ENCODE measurements at regions not wholly inside any gene's neighbourhood (a gene's known extent, or its start where the extent isn't known, plus 50 kb on each side); places are given as distances from the start of the nearest gene placed in this dataset.

DNA sequence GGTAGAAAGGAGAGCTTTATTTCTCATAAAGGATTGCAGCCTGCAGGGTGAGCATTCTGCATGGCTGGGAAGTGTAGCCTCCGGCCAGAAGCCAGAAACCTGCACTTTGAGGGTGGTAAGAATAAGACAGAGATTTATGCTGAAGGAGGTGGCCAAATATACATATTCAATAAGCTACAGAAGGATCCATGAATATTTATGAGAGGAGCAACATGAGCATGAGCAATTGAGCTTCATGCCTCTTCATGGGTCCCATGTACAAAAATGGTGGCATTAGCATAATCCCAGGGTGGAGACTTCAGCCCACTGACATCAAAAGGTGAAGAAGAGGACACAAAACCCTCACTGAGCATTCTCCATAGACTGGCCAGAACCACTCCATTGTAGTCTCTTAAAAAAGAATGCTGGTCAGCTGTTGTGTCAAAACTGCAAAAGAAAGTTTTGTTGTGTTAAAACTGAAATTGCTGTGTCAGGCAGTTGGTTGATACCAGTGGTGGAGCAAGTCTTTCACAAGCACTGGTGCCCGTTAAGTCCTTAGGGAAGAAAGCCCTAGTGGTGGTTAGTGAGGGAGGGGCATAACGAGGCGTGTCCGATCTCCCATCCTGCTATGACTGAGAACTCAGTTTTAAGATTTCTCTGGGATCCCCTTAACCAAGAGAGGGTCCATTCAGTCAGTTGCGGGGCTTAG, 160.8 kb upstream of the MAP1B start:
- Histone ChIP-seq H2BK120ac (ENCODE audit: low read depth, low read length) (no peak overlapping the region), H2AFZ (ENCODE audit: low read length) (no peak overlapping the region), H4K91ac (ENCODE audit: low read depth, low read length, poor library complexity) (no peak overlapping the region), H3K79me1 (ENCODE audit: low read depth, low read length) (no peaks in the 10 kb centered on the region), H3K27me3 (ENCODE audit: control insufficient read depth in 3 of 3, insufficient read depth in 3 of 3, low read depth in 1 of 3, low read length in 3 of 3) (no peaks in the 10 kb centered on the region), H3K9me3 (replicated peaks in 1 of 2; ENCODE audit: control insufficient read depth in 2 of 2, insufficient read depth in 1 of 2, low read depth in 1 of 2, low read length in 2 of 2) (peaks cover 4 to 35% of the 10 kb centered on the region in 2 donors), H3K27ac (replicated peaks; ENCODE audit: low read length) (no peak overlapping the region), H2AK5ac (ENCODE audit: low read depth, low read length) (no peak overlapping the region), H3K23ac (ENCODE audit: low read depth, low read length, poor library complexity) (no peak overlapping the region), H3K4me3 (ENCODE audit: low read length in 2 of 2) (no peak overlapping the region), H3K18ac (ENCODE audit: low read length) (no peak overlapping the region), H2BK12ac (ENCODE audit: low read length) (no peak overlapping the region), H2BK5ac (ENCODE audit: low read length) (no peak overlapping the region), H2BK15ac (ENCODE audit: low read length) (no peak overlapping the region), H3K36me3 (replicated peaks in 1 of 2; ENCODE audit: control insufficient read depth in 2 of 2, insufficient read depth in 2 of 2, low read length in 2 of 2) (no peaks in the 10 kb centered on the region), H3K4me1 (ENCODE audit: control insufficient read depth in 2 of 2, insufficient read depth in 1 of 2, low read depth in 1 of 2, low read length in 2 of 2) (peaks cover 5 to 10% of the 10 kb centered on the region in 2 donors), H3K4ac (ENCODE audit: low read length) (no peak overlapping the region), H3K4me2 (ENCODE audit: insufficient read depth, low read length, poor library complexity, severe bottlenecking) (no peak overlapping the region), H3K14ac (ENCODE audit: low read length) (no peak overlapping the region), H4K8ac (ENCODE audit: low read depth, low read length) (no peak overlapping the region), H3K9ac (ENCODE audit: low read depth, low read length, poor library complexity) (no peak overlapping the region)
- DNase-seq (ENCODE audit: low spot score): no peak
- WGBS, 2 donors (ENCODE audit: extremely low coverage in 2 of 2, insufficient read length in 2 of 2, insufficient replicate concordance in 1 of 2): no CpG with 5 or more reads among the region's 6 CpGs

DNA sequence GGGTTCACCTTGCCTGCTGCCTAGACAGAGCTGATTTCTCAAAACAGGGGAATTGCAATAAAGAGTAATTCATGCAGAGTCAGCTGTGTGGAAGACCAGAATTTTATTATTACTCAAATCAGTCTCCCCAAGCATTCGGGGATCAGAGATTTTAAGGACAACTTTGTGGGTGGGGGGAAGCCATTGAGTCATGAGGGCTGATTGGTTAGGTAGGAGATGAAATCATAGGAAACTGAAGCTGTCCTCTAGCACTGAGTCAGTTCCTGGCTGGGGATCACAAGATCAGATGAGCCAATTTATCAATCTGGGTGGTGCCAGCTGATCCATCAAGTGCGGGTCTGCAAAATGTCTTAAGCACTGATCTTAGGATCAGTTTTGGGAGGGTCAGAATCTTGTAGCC, 159.1 kb upstream of the MAP1B start:
- H3K9ac ChIP-seq (ENCODE audit: low read depth, low read length, poor library complexity): no peak overlapping the region
- H3K18ac ChIP-seq (ENCODE audit: low read length): no peak overlapping the region
- no peak overlapping the region for H2BK12ac ChIP-seq (ENCODE audit: low read length)
- H3K4ac ChIP-seq (ENCODE audit: low read length): no peak overlapping the region
- no peaks in the 10 kb centered on the region for H3K79me1 ChIP-seq (ENCODE audit: low read depth, low read length)
- H3K4me3 ChIP-seq (ENCODE audit: low read length in 2 of 2): no peak overlapping the region
- no peak overlapping the region for H2BK120ac ChIP-seq (ENCODE audit: low read depth, low read length)
- H3K27me3 ChIP-seq (ENCODE audit: control insufficient read depth in 3 of 3, insufficient read depth in 3 of 3, low read depth in 1 of 3, low read length in 3 of 3): no peaks in the 10 kb centered on the region
- H4K8ac ChIP-seq (ENCODE audit: low read depth, low read length): no peak overlapping the region
- H2AK5ac ChIP-seq (ENCODE audit: low read depth, low read length): no peak overlapping the region
- H2BK15ac ChIP-seq (ENCODE audit: low read length): no peak overlapping the region
- H3K9me3 ChIP-seq (replicated peaks in 1 of 2; ENCODE audit: control insufficient read depth in 2 of 2, insufficient read depth in 1 of 2, low read depth in 1 of 2, low read length in 2 of 2): peaks cover 4 to 31% of the 10 kb centered on the region in 2 donors
- H3K4me2 ChIP-seq (ENCODE audit: insufficient read depth, low read length, poor library complexity, severe bottlenecking): no peak overlapping the region
- H2BK5ac ChIP-seq (ENCODE audit: low read length): no peak overlapping the region
- H3K36me3 ChIP-seq (replicated peaks in 1 of 2; ENCODE audit: control insufficient read depth in 2 of 2, insufficient read depth in 2 of 2, low read length in 2 of 2): no peaks in the 10 kb centered on the region
- no peak for DNase-seq (ENCODE audit: low spot score)
- no peak overlapping the region for H3K23ac ChIP-seq (ENCODE audit: low read depth, low read length, poor library complexity)
- no peak overlapping the region for H3K14ac ChIP-seq (ENCODE audit: low read length)
- no CpG with 5 or more reads among the region's 2 CpGs for WGBS, 2 donors (ENCODE audit: extremely low coverage in 2 of 2, insufficient read length in 2 of 2, insufficient replicate concordance in 1 of 2)
- no peak overlapping the region for H2AFZ ChIP-seq (ENCODE audit: low read length)
- H3K27ac ChIP-seq (replicated peaks; ENCODE audit: low read length): no peak overlapping the region
- peaks cover 4 to 10% of the 10 kb centered on the region in 2 donors for H3K4me1 ChIP-seq (ENCODE audit: control insufficient read depth in 2 of 2, insufficient read depth in 1 of 2, low read depth in 1 of 2, low read length in 2 of 2)
- H4K91ac ChIP-seq (ENCODE audit: low read depth, low read length, poor library complexity): no peak overlapping the region

GRCh38 chr5:71949772-71950171, 157.5 kb upstream of the MAP1B start:
- no peak overlapping the region for H2BK5ac ChIP-seq (ENCODE audit: low read length)
- no peak overlapping the region for H2AK5ac ChIP-seq (ENCODE audit: low read depth, low read length)
- no peaks in the 10 kb centered on the region for H3K36me3 ChIP-seq (replicated peaks in 1 of 2; ENCODE audit: control insufficient read depth in 2 of 2, insufficient read depth in 2 of 2, low read length in 2 of 2)
- no peaks in the 10 kb centered on the region for H3K79me1 ChIP-seq (ENCODE audit: low read depth, low read length)
- H4K8ac ChIP-seq (ENCODE audit: low read depth, low read length): no peak overlapping the region
- H3K4me2 ChIP-seq (ENCODE audit: insufficient read depth, low read length, poor library complexity, severe bottlenecking): no peak overlapping the region
- no peak overlapping the region for H3K18ac ChIP-seq (ENCODE audit: low read length)
- no peak overlapping the region for H3K14ac ChIP-seq (ENCODE audit: low read length)
- no peak overlapping the region for H3K4me3 ChIP-seq (ENCODE audit: low read length in 2 of 2)
- H4K91ac ChIP-seq (ENCODE audit: low read depth, low read length, poor library complexity): no peak overlapping the region
- no peak for DNase-seq (ENCODE audit: low spot score)
- no peak overlapping the region for H3K4ac ChIP-seq (ENCODE audit: low read length)
- H2BK120ac ChIP-seq (ENCODE audit: low read depth, low read length): no peak overlapping the region
- WGBS, 2 donors (ENCODE audit: extremely low coverage in 2 of 2, insufficient read length in 2 of 2, insufficient replicate concordance in 1 of 2): no CpG with 5 or more reads among the region's 5 CpGs
- peaks cover 3 to 5% of the 10 kb centered on the region in 2 donors for H3K4me1 ChIP-seq (ENCODE audit: control insufficient read depth in 2 of 2, insufficient read depth in 1 of 2, low read depth in 1 of 2, low read length in 2 of 2)
- H3K27ac ChIP-seq (replicated peaks; ENCODE audit: low read length): no peak overlapping the region
- H3K9me3 ChIP-seq (replicated peaks in 1 of 2; ENCODE audit: control insufficient read depth in 2 of 2, insufficient read depth in 1 of 2, low read depth in 1 of 2, low read length in 2 of 2): peaks cover 4 to 31% of the 10 kb centered on the region in 2 donors
- H2AFZ ChIP-seq (ENCODE audit: low read length): peak overlapping the region; percentile 70
- no peak overlapping the region for H2BK12ac ChIP-seq (ENCODE audit: low read length)
- H3K23ac ChIP-seq (ENCODE audit: low read depth, low read length, poor library complexity): no peak overlapping the region
- H3K27me3 ChIP-seq (ENCODE audit: control insufficient read depth in 3 of 3, insufficient read depth in 3 of 3, low read depth in 1 of 3, low read length in 3 of 3): no peaks in the 10 kb centered on the region
- no peak overlapping the region for H2BK15ac ChIP-seq (ENCODE audit: low read length)
- H3K9ac ChIP-seq (ENCODE audit: low read depth, low read length, poor library complexity): no peak overlapping the region

DNA sequence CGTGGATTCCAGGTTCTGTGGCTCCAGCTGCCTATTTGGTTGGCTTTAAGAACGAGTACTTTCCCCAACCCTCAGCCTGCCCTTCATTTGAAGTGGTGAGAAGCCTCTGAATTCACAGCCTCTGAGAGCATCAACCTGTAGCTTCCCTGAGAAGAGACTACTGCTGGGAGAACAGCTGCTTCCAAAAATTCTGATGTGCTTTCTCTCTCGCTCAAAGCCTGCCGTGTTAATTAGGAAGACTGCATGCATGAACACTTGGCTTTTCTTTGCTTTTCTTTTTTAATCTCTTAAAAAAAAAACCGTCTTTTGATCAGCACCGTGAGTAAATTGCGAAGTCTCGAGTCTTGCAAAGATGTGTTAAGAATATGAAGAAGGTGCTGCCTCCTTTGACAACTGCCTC, 153.4 kb upstream of the MAP1B start:
- H3K79me1 ChIP-seq (ENCODE audit: low read depth, low read length): no peaks in the 10 kb centered on the region
- peaks cover 10 to 20% of the 10 kb centered on the region in 2 donors for H3K4me1 ChIP-seq (ENCODE audit: control insufficient read depth in 2 of 2, insufficient read depth in 1 of 2, low read depth in 1 of 2, low read length in 2 of 2)
- no peak overlapping the region for H3K27ac ChIP-seq (replicated peaks; ENCODE audit: low read length)

More for the DNA sequence above, 153.4 kb upstream of the MAP1B start:
- H3K23ac ChIP-seq (ENCODE audit: low read depth, low read length, poor library complexity): no peak overlapping the region
- H3K14ac ChIP-seq (ENCODE audit: low read length): peak overlapping the region; percentile 57
- H3K9ac ChIP-seq (ENCODE audit: low read depth, low read length, poor library complexity): no peak overlapping the region
- H2AFZ ChIP-seq (ENCODE audit: low read length): no peak overlapping the region
- no peaks in the 10 kb centered on the region for H3K36me3 ChIP-seq (replicated peaks in 1 of 2; ENCODE audit: control insufficient read depth in 2 of 2, insufficient read depth in 2 of 2, low read length in 2 of 2)
- H4K91ac ChIP-seq (ENCODE audit: low read depth, low read length, poor library complexity): no peak overlapping the region
- no peak overlapping the region for H3K18ac ChIP-seq (ENCODE audit: low read length)
- no peak overlapping the region for H3K4me3 ChIP-seq (ENCODE audit: low read length in 2 of 2)
- no peaks in the 10 kb centered on the region for H3K27me3 ChIP-seq (ENCODE audit: control insufficient read depth in 3 of 3, insufficient read depth in 3 of 3, low read depth in 1 of 3, low read length in 3 of 3)
- no peak overlapping the region for H3K4ac ChIP-seq (ENCODE audit: low read length)
- no peak overlapping the region for H2BK15ac ChIP-seq (ENCODE audit: low read length)
- H4K8ac ChIP-seq (ENCODE audit: low read depth, low read length): no peak overlapping the region
- WGBS, 2 donors (ENCODE audit: extremely low coverage in 2 of 2, insufficient read length in 2 of 2, insufficient replicate concordance in 1 of 2): no CpG with 5 or more reads among the region's 8 CpGs
- no peak overlapping the region for H3K4me2 ChIP-seq (ENCODE audit: insufficient read depth, low read length, poor library complexity, severe bottlenecking)
- no peak overlapping the region for H2BK120ac ChIP-seq (ENCODE audit: low read depth, low read length)
- no peak overlapping the region for H2BK5ac ChIP-seq (ENCODE audit: low read length)
- no peak overlapping the region for H2BK12ac ChIP-seq (ENCODE audit: low read length)
- peaks cover 2 to 10% of the 10 kb centered on the region in 2 donors for H3K9me3 ChIP-seq (replicated peaks in 1 of 2; ENCODE audit: control insufficient read depth in 2 of 2, insufficient read depth in 1 of 2, low read depth in 1 of 2, low read length in 2 of 2)
- H2AK5ac ChIP-seq (ENCODE audit: low read depth, low read length): peak overlapping the region; percentile 9
- no peak for DNase-seq (ENCODE audit: low spot score)
